NCI-H1436 treated with DMSO at 0.1 percent for 48 hours (cell line): ENCODE measurements at regions not wholly inside any gene's neighbourhood (a gene's known extent, or its start where the extent isn't known, plus 50 kb on each side); places are given as distances from the start of the nearest gene placed in this dataset.

Experiments
- DNase-seq: peaks from one replicate; lab custom pipeline; 2025; lab: John Stamatoyannopoulos, UW

DNA sequence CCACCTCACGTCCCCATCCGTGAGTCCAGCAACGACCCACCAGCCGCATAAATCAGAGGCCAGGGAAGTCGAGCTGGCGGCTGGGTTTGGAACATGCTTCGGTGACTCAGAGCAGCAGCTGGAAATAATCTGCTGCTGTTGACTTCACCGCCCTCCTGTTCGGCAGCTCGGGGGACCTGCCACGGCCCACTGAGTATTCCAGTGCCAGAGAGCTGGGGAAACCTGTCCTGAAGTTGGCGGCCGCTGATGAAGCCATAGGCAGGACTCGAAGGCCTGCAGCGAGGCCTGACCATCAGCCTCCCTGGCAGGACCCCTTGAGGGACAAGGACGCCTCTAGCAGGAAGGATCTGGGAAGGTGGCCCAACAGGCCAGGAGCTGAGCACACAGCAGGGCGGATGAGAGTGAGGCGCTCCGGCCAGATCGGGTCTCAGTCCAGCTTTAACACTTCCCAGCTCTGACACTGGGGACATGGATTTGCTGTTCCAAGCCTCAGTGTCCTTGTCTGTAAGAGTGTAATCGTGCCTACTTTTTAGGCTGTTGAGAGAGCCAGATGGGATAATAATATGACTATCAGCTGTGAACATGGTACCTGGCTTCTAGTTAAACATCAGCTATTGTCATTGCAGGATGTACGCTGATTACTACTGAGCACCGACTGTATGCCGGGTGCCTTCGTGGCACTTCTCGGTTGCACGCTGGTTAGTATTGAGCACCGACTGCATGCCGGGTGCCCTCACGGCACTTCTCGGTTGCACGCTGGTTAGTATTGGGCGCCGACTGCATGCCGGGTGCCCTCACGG is 50.4 kb upstream of the CIBAR2 start:
- no peak for DNase-seq

DNA sequence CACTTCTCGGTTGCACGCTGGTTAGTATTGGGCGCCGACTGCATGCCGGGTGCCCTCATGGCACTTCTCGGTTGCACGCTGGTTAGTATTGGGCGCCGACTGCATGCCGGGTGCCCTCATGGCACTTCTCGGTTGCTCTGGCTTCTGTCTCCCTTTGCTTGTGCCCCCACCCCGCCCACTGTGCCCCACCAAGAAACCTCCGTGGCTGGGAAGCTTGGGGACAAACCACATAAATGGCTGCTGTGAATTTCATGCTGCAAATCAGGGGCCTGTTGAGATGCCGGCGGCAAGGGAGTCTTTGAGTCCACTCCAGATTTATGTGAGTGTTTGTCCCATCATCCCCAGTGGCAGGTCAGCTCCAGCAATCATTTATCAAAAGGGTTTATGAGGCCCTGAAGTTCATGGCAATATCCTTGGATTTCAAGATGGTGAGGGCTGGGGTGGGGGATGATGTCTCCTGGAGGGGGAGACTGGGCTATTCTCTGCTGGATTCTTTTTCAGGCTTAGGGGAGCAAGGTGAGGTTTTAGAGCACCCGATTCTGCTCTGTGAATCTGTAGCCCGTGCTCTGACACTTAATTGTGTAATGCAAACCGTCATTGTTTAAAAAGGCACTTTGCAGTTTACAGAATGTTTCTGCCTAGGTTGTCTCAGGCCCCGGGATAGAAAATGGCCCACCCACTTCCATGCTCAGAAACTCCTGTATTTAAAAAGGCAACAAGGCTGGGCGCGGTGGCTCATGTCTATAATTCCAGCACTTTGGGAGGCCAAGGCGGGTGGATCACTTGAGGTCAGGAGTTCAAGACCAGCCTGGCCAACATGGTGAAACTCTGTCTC is 51.2 kb upstream of the CIBAR2 start:
- DNase-seq, result no peak

DNA sequence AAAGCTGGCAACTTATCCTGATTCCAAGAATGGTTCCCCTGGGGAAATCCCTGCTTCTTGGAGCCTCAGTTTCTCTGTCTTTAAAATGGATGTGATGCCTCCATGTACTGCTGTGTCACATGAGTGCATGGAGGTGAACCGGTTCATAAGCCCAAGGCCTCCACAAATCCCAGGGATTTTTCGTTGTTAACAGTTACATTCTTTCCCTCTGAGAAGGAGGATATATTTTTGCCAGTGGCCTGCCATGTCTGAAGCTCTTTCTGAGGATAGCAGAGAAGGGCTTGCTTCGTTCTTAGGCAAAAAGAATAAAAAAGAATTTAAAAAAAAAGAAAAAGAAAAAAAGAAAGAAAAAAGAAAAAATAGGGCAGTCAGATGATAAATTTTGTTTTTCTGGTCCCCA is 52.2 kb upstream of the CIBAR2 start:
- DNase-seq, result no peak

DNA sequence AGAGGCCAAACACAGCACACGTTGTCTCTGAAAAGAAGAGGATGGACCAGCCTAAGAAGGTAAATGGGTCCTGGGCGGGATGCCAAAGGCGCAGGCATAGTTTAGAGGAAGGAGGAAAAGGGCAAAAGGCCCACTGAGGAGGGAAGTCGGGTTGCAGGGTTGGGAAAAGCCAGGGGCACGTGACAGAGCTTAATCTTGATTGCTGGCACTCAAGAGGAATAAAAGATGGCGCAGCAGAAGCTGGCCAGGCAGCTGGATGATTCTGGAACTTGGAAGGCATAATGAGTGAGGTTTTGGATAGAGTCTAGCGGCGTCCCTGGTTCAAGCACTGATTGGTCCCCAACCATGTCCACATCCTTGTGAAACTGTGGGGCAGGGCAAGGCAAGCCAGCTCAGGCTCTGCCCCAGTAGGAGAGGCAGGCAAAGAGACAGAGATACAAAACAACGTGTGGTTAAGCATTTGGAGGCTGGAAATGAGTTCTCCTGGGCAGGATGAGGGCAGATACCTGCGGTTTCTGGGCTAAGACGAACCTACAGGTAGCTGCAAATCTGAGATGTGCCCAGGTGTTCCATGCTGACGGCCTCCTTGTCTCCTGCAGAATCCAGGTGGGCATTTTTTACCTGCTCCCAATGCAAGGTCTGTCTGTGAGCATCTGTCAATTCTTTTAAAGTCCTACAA is 52.7 kb upstream of the CIBAR2 start:
- no peak for DNase-seq

DNA sequence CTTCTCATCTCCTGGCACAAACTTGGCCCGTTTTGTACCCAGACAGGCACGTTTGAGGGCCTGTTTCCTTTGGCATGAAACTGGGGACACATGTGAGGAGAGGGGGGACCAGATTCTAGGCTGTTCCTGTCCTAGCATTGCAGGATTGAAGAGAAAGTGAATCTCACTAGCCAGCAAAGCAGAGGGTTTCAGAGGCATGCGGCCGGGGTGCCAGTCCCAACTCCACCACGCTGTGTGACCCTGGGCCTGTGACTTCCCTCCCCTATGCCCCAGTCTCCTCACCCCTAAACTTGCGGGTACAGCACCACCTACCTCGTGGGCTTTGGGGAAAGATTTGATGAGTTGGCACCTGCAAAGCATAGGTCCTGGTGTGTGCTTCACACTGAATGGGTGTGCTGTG is 53.5 kb upstream of the CIBAR2 start:
- DNase-seq, result no peak

DNA sequence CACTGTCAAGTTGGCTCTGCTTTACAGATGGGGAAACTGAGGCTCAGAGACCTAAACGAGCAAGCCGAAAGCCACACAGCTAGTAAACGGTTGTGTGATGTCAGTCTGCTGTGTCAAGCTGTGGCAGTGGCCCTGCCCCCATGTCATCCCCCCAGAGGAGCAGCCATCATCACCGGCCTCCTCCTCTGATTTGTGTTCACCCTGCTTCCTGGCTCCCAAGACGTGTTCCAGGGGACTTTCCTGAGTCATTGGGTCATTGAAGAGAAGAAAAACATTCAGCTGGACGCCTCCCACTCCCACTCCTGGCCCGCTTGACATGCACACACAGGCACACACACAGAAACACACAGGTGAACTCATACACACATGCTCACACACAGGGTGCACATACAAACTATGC is 54.0 kb upstream of the CIBAR2 start:
- DNase-seq, result no peak

DNA sequence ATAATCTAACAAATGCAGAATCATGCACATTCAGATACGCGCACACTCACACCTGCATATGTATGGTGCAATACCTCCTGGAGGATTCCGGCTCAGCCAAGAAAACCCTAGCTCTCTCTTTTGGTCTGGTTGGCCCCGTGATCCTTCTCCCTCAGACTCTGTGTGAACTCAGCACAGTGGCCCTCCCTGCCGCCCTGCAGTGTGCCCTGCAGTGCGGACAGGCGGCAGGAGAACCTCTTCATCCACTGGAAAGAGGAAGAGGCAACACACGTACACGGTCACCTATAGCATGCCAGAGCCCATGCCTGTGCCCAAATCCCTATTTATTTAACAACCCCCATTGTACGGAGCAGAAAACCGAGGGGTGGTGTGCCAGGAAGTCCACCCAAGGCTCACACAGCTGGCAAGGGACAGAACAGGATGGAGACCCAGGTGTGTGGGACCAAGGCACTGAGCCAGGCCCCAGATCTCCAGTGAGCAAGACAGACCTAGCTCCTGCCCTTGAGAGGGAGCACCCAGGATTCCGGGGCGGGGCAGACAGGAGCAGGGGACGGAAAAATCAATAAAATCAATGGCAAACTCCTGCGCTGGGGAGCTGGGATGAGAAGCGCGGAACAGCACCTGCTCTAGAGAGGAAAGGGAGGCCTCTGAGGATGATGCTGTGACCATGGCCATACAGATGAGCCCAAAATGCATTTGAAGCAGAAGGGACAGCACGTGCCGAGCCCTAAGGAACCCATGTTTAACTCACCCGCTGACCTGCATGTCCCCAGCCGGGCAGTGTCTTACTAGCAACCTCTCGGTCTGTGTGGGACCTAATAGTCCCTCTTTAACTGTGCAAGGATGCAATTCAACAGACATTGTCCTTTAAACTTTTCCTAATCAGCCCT is 54.7 kb upstream of the CIBAR2 start:
- no peak for DNase-seq

DNA sequence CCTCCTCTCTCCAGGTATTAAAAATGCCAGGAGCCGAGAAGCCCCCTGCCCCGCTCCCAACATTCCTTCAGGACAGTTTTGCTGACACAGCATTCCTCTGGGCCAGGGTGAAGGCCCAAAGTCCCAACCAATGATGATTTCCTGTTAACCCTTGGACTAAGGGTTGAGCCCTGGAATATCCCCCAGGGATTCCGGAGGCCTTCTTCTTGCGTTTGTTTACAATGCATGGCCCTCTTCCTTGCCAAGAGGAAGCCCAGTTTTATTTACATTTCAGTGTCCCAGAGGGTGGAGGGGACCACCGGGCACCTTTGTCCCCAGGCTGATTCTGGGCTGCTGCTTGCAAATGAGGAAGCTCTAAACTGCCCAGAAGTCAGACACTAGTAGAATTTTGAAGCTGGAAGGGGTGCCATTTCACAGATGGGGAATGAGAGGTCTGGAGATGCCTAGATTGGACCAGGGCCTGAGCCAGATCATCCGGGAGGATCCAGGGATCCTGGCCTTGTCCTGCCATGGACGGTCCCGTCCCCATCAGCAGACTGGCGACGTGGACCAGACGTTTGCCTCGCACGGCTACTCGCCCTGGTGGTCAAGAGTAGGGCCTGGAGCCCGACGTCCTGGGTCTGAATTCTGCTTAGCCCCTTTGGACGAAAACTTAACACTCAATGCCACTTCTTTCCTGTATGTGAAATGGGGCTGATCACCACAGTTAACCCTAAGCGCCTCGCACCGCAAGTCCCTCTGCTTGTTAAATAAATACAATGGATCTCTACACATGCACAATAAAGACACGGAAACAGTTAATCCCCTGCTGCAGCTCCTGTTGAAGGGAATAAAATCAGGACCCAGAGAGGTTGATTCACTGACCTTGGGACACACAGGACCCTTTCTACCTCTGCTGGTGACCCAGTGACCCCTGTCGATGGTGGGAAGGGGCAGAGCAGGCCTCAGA is 55.6 kb upstream of the CIBAR2 start:
- DNase-seq, result no peak

DNA sequence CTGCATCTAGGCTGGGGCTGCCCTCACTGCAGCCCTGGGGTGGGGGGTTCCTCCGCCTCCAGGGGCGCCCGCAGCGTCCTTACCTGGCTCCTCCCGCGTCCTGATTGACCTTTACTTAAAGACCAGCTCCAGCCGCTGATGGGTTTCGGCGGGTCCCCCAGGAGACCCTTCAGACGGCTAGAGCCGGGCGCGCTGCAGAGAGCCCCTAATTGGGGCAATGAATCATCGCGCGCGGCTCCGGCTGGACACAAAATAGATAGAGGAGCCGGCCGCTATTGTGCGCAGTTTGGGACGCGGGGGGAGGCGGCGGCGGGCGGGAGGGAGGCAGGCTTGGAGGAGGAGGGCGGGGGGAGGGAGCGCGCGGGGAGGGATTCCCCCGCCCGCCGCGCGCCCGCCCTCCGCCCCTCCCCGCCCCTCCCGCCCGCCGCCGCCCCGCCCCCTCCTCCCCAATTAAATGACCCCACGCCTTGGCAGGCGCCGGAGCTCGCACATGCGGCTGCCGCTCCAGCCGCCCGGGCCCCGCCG is 56.5 kb upstream of the CIBAR2 start:
- DNase-seq, result no peak

DNA sequence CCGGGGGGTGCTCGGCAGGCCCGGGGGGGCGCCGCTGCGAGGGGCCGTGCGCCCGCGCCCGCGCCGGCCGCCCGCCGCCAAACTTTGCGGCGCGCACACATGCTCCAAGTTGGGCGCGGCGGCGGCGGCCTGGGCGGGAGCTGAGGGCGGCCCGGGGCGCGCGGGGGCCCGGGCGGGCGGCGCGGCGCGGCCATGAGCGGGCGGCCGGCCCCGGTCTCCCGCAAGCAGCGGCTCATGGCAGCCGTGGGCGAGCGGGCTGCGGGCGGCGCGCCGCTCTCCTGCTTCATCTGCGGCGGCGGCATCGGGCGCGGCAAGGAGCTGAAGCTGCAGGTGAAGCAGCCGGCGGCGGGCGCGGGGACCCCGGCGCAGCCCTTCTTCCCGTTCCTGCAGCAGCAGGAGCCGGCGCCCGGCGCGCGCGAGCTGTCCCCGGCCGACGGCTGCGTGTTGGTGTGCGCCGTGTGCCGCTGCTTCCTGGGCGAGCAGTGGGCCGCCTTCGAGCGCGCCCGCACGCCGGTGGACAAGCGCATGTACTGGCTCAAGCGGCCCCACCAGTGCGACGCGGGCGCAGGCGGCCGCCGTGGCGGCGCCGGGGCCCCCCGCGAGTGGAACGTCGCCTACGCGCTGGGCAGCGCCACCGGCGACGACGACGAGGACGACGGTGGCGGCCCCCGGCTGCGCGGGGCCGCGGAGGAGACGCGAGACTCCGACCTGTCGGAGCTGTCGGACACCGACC is 57.2 kb upstream of the CIBAR2 start:
- no peak for DNase-seq

DNA sequence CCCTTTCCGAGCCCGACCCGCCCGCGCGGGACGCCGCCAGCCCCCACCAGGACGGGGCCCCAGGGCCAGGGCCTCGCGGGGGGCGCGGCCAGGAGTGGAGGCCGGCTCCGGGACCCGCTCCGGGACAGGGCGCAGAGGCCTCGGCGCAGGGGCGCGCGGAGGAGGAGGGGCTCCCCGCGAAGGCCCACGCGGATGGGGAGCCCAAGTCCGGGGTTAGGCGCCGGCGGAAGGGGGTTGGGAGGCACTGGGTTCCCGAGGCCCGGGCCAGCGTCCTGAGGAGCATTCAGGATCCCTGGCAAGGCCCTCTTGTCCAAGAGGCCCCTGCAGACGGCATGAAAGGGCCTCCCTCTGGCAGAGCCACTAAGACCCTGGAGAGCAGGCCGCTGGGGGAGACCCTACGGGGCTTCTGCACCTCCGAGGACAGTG is 57.8 kb upstream of the CIBAR2 start:
- DNase-seq, result no peak

DNA sequence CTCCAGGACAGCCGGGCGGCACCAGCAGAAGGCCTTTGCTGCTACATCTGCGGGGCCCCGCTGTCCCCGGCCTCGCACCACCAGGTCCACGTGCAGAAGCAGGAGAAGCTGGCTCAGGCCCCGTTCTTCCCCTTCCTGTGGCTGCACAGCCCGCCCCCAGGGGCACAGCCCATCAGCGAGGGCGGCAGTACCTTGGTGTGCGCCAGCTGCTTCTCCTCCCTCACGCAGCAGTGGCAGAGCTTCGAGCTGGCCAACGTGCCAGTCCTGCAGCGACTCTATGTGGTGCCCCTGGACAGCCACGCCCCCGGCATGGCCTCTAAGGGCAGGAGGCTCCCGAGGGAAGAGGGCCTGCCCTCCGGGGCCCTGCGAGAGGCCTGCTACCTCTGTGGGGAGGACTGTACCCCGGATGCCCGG is 58.3 kb upstream of the CIBAR2 start:
- DNase-seq, result no peak

DNA sequence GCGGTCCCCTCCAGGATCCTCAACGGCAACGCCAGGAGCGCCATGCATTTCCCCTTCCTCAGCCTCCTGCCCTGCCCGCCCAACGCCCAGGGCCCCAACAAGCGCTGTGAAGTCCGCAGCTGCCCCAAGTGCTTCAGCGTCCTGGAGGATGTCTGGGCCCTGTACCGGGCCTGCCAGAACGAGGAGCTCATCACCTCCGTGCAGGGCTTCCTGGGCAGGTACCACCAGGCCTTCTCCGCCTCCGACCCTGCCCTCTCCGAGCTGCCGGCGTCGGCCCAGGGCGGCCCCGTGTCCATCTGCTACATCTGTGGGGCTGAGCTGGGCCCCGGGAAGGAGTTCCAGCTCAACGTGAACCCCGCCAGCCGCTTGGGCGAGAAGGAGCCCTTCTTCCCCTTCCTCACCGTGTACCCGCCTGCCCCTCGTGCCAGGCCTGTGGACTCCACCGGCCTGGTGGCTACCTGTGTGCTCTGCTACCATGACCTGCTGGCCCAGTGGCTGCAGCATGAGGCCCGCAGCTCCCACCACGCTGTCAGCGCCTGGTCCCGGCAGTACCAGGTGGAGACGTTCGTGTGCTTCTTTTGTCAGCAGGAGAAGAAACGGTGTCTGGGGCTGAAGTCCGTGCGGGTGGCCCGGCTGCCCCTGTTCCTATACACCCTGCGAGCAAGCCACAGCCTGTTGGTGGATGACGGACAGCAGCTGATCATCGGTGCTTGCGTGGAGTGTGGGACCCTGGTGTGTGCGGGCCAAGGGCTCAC is 58.9 kb upstream of the CIBAR2 start:
- no peak for DNase-seq

DNA sequence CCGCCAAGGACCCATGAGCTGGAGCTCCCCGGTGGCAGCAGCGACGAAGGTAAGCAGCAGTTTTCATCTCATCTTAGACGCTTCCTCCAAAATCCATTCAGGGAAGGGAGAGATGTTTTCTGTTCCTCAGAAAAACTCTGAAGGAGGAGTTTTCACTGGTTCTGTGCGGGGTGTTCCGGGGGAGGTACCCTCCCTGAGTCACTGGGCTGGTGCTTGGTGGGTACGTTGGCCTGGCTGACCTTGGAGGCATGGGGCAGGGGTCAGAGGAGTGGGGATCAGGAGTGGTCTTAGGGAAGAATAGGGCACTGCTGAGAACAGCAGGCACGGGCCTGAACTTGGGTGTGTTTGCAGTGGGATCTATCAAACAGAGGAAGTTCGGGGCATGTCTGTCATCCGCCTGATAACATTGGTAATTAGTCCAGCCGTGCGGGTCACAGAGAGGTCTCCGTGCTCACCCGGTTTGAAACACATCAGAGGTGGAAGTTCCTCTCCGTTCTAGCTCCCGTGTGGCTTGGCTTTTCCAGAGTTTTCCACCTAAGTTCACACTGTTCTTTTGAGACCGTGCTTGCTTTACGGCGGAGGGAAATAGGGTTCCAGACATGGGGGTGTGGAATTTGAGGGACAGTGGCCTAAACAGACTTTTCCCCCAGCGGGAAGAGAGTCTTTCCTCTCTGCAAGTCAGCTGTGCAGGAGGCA is 59.6 kb upstream of the CIBAR2 start:
- no peak for DNase-seq

DNA sequence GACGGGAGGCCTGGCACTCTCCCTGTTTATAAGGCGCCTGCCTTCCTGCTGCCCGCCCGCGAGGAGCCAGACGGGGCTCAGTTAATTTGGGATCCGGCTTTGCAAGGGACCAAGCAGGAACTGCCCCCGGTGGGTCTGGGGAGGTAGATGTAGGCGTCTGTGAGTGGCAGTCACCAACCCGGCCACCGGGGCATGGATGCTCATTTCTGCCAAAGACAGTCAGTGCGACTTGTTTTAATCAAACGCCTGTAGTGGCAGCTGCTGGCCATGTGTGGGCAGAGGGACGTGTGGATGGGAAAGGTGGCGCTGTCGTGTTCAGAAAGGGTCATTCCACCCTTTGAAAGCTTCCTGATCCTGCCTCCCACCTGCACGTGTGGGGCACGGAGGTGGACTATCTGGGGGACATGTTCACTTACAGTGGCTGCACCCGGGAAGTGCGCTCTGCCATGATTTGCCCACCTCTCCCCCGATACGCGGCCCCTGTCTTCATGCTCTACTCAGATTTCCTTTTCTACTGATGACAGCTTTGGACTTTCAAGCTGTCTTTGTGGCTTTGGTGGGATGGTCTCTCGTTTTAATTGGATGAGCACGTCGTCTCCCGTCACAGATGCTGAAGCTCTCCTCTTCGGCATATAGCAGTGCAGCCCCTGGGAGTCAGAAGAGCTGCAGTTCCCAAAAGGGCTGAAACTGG is 60.3 kb upstream of the CIBAR2 start:
- DNase-seq, result no peak

DNA sequence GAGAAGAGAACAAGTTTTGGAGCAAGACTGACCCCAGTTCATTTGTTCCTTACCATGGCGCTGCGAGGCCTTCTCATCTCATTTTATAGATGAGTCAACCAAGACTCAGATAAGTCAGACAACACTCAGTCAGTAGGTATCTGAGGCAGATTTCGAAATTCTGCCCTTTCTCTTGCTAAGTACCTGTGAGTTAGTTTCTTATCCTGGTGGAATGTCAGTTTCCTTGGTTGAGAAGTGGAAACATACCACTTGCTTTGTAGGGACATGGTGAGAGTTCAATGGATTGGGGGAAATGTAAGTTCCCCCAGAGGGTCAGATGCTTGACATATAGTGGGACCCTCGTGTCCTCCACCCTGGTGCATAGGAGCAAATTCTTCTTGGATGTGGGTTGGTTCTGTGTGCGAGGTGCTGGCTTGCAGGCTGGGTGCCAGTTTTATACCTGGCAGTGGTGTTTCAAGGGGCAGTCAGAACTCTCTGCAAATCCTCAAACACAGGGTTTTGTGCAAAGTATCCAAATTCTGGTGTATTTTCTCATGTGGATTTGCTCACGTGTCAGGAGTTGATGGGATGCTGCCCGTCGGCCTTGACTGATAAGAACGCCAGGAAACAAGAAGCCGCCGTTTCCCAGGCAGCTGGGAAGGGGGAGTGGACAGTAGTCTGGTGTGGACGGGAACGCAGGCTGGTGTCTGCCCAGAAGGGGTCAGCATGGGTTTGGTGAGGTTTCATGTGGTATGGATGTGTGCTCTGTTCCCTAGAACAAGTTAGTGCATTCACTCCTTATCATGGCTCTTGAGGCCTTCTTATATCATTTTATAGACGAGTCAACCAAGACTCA is 61.1 kb upstream of the CIBAR2 start:
- no peak for DNase-seq
